A549 (cell line): ENCODE measurements at regions not wholly inside any gene's neighbourhood (a gene's known extent, or its start where the extent isn't known, plus 50 kb on each side); places are given as distances from the start of the nearest gene placed in this dataset.

ENCODE experiments used
- ATAC-seq, 2 experiments: fragments of 200-7000 bp in 1 of 2; fragments of >200 bp in 1 of 2; cut with Nextera tagmentation in 1 of 2; cut with Tn5 transposase in 1 of 2; 3 replicates each; pipeline versions ENCODE4 v1.8.0 to v1.9.1; 2018 to 2020; ENCODE audit warnings: mild to moderate bottlenecking in 1 of 2, moderate library complexity in 1 of 2
- CTCF ChIA-PET: fragments of 300-600 bp; sonication (Branson Sonifier 250); formaldehyde crosslinking; extraction: SDS; loops from one replicate; lab custom pipeline; 2021; ENCODE audit warnings: antibody characterized with exemption, inconsistent platforms; lab: Yijun Ruan, JAX
- POLR2A ChIA-PET: fragments of 350-600 bp; formaldehyde crosslinking; extraction: SDS; loops from one replicate; lab custom pipeline; 2021; ENCODE audit warnings: antibody characterized with exemption, inconsistent platforms; lab: Yijun Ruan, JAX
- DNase-seq, 2 experiments: peaks; one replicate each; pipeline versions ENCODE4 v3.0.0 to v3.0.0-alpha.2; 2011 to 2016; ENCODE audit warnings: low read depth in 1 of 2, low spot score in 1 of 2
- FAIRE-seq: peaks from 2 replicates; lab custom pipeline; 2011; peaks lifted over from hg19 to GRCh38; lab: Jason Lieb, UNC
- H3K27ac ChIP-seq, 2 experiments: fragments of >200 bp; sonication (Bioruptor Twin); formaldehyde crosslinking; 3 replicates each; pipeline ENCODE4 v1.5.1; 2016 to 2017
- H3K4me1 ChIP-seq: fragments of >200 bp; sonication (Bioruptor Twin); formaldehyde crosslinking; 3 replicates; pipeline ENCODE4 v1.6.1; 2016
- H3K4me2 ChIP-seq: fragments of >200 bp; sonication (Bioruptor Twin); formaldehyde crosslinking; 3 replicates; pipeline ENCODE4 v1.6.1; 2016
- H3K4me3 ChIP-seq: fragments of >200 bp; sonication (Bioruptor Twin); formaldehyde crosslinking; 3 replicates; pipeline ENCODE4 v1.5.1; 2016
- H3K9me3 ChIP-seq: fragments of >200 bp; sonication (Bioruptor Twin); formaldehyde crosslinking; 3 replicates; pipeline ENCODE4 v1.6.1; 2016
- BCL3 ChIP-seq: fragments of >200 bp; sonication (Bioruptor Twin); formaldehyde crosslinking; IDR thresholded peaks from 3 replicates; pipeline ENCODE4 v1.6.1; 2016
- CBX2 ChIP-seq: fragments of 200-600 bp; sonication (generic); IDR thresholded peaks from 2 replicates; pipeline ENCODE4 v1.6.1; 2016; ENCODE audit warnings: low read depth, mild to moderate bottlenecking, borderline replicate concordance
- CEBPB ChIP-seq, 2 experiments: fragments of >200 bp in 1 of 2; sonication (Bioruptor Twin) in 1 of 2; formaldehyde crosslinking in 1 of 2; IDR thresholded peaks; 2 replicates each; pipeline ENCODE4 v1.6.1; 2012 to 2016
- CTCF ChIP-seq: fragments of >200 bp; sonication (Bioruptor Twin); formaldehyde crosslinking; IDR thresholded peaks from 3 replicates; pipeline ENCODE4 v1.5.1; 2016
- EHMT2 ChIP-seq: fragments of 200-600 bp; sonication (generic); IDR thresholded peaks from 2 replicates; pipeline ENCODE4 v1.6.1; 2016; ENCODE audit warnings: antibody characterized with exemption, low read depth, mild to moderate bottlenecking, moderate library complexity
- ESRRA ChIP-seq: fragments of 150-350 bp; IDR thresholded peaks from 2 replicates; pipeline ENCODE4 v1.6.1; 2014; ENCODE audit warnings: mild to moderate bottlenecking, low read length, borderline replicate concordance
- FOSB ChIP-seq: fragments of 250-450 bp; sonication (Bioruptor Pico); IDR thresholded peaks from 2 replicates; pipeline ENCODE4 v1.5.0; 2020; ENCODE audit warnings: mild to moderate bottlenecking, moderate library complexity
- FOXS1 ChIP-seq: fragments of 250-450 bp; sonication (Bioruptor Pico); IDR thresholded peaks from 2 replicates; pipeline ENCODE4 v1.5.0; 2020; ENCODE audit warnings: mild to moderate bottlenecking, moderate library complexity
- HES2 ChIP-seq: fragments of >200 bp; sonication (Bioruptor Twin); formaldehyde crosslinking; IDR thresholded peaks from 2 replicates; pipeline ENCODE4 v1.6.1; 2016
- HOXA7 ChIP-seq: fragments of 250-450 bp; sonication (Bioruptor Pico); IDR thresholded peaks from 2 replicates; pipeline ENCODE4 v1.5.0; 2020; ENCODE audit warnings: mild to moderate bottlenecking, moderate library complexity
- JUN ChIP-seq, 2 experiments: fragments of >200 bp; sonication (Bioruptor Twin); formaldehyde crosslinking; IDR thresholded peaks; 2 replicates in 1 of 2; 3 replicates in 1 of 2; pipeline ENCODE4 v1.6.1; 2016 to 2017
- KDM1A ChIP-seq: fragments of 200-600 bp; sonication (generic); IDR thresholded peaks from 2 replicates; pipeline ENCODE4 v1.6.1; 2016; ENCODE audit warnings: low read depth, mild to moderate bottlenecking
- MYC ChIP-seq: IDR thresholded peaks from 2 replicates; pipeline ENCODE4 v1.6.1; 2012; ENCODE audit warnings: mild to moderate bottlenecking, inconsistent platforms, low read length, improper control_type of control experiment, borderline replicate concordance
- POLR2AphosphoS2 ChIP-seq: conservative IDR thresholded peaks from 2 replicates; pipeline ENCODE4 v1.6.1; 2012; ENCODE audit warnings: low read length, improper control_type of control experiment, inconsistent platforms
- REST ChIP-seq: fragments of 200-600 bp; sonication (generic); IDR thresholded peaks from 2 replicates; pipeline ENCODE4 v1.6.1; 2016; ENCODE audit warnings: antibody characterized with exemption, mild to moderate bottlenecking, moderate library complexity
- SMC3 ChIP-seq: fragments of >200 bp; sonication (Bioruptor Twin); formaldehyde crosslinking; IDR thresholded peaks from 3 replicates; pipeline ENCODE4 v1.6.1; 2018; ENCODE audit warnings: inconsistent platforms
- TFCP2L1 ChIP-seq: fragments of 250-450 bp; sonication (Bioruptor Pico); IDR thresholded peaks from 2 replicates; pipeline ENCODE4 v1.5.0; 2021; ENCODE audit warnings: mild to moderate bottlenecking
- ZC3H11A ChIP-seq: fragments of 450-650 bp; IDR thresholded peaks from 2 replicates; pipeline ENCODE4 v1.6.1; 2014; ENCODE audit warnings: antibody characterized with exemption, mild to moderate bottlenecking
- WGBS: methylation state at CpG from one replicate; pipeline ENCODE4 v1.1.6; 2017; ENCODE audit errors: missing lambda C conversion rate; 5-methylcytosine and 5-hydroxymethylcytosine counted together

- H3K4me1 ChIP-seq, result no peaks in the 10 kb centered on the region
- no peak overlapping the region for H3K27ac ChIP-seq
- no peak for FAIRE-seq
- no peak for TF ChIP-seq TFCP2L1 (CRISPR knock-in tag)
- no peak for TF ChIP-seq KDM1A
- ATAC-seq, result no peak
- H3K9me3 ChIP-seq, result no peaks in the 10 kb centered on the region
- no peak overlapping the region for H3K4me2 ChIP-seq
- DNase-seq, result no peak
- no peak overlapping the region for H3K4me3 ChIP-seq
- ChIA-PET CTCF (no interaction called here), POLR2A (no interaction called here)
Measured at GRCh38 chr3:178451799-178452198, 84.4 kb upstream of the KCNMB2 start.

GRCh38 chr3:178454726-178455125, 81.5 kb upstream of the KCNMB2 start:
- ATAC-seq (no peak), DNase-seq (no peak), FAIRE-seq (no peak)
- H3K27ac ChIP-seq, result no peak overlapping the region
- no peaks in the 10 kb centered on the region for H3K9me3 ChIP-seq
- ChIA-PET CTCF (interaction anchor here (1.2 kb wide), 1 partner anchor 8 kb away, joined by 4 read pairs; no protein-coding TSS in a partner anchor), POLR2A (no interaction called here)
- TF ChIP-seq BCL3 (no peak), KDM1A (no peak), FOXS1 (CRISPR knock-in tag) (no peak), POLR2AphosphoS2 (no peak), HES2 (no peak), EHMT2 (no peak), CTCF (no peak), CEBPB (IDR thresholded peaks at IDR 0.05) (no peak), REST (no peak), FOSB (CRISPR knock-in tag) (no peak), HOXA7 (CRISPR knock-in tag) (no peak), ESRRA (no peak), SMC3 (no peak), CBX2 (no peak), ZC3H11A (no peak), JUN (IDR thresholded peaks at IDR 0.05) (no peak), MYC (no peak)
- no peak overlapping the region for H3K4me3 ChIP-seq
- no peak overlapping the region for H3K4me2 ChIP-seq
- 23% methylated on average over 4 of the region's 4 CpGs for WGBS
- H3K4me1 ChIP-seq, result no peaks in the 10 kb centered on the region
